Activated naive CD4-positive, alpha-beta T cell treated with anti-CD3 and anti-CD28 coated beads for 36 hours (primary cell): ENCODE measurements at regions not wholly inside any gene's neighbourhood (a gene's known extent, or its start where the extent isn't known, plus 50 kb on each side); places are given as distances from the start of the nearest gene placed in this dataset.

Experiments used
- CTCF ChIA-PET: fragments of 350-600 bp; sonication (Branson Sonifier 250); formaldehyde crosslinking; loops from one replicate; lab custom pipeline; 2021; ENCODE audit warnings: antibody characterized with exemption; lab: Charles Lee
- DNase-seq: peaks from one replicate; pipeline ENCODE4 v3.0.0-alpha.2; 2020
- H3K27ac Mint-ChIP-seq: one replicate; pipeline ENCODE4 v1.8.0; 2021; ENCODE audit warnings: mild to moderate bottlenecking, mixed read lengths
- H3K27me3 Mint-ChIP-seq: one replicate; pipeline ENCODE4 v1.8.0; 2021; ENCODE audit warnings: low read depth, mixed read lengths
- H3K36me3 Mint-ChIP-seq: one replicate; pipeline ENCODE4 v1.8.0; 2021; ENCODE audit warnings: low read depth, mixed read lengths
- H3K4me1 Mint-ChIP-seq: one replicate; pipeline ENCODE4 v1.8.0; 2021; ENCODE audit warnings: low read depth, mixed read lengths
- H3K4me3 Mint-ChIP-seq: one replicate; pipeline ENCODE4 v1.8.0; 2021; ENCODE audit warnings: mild to moderate bottlenecking, moderate library complexity, mixed read lengths
- H3K9me3 Mint-ChIP-seq: one replicate; pipeline ENCODE4 v1.8.0; 2021; ENCODE audit warnings: mixed read lengths
- intact Hi-C: fragments of 100-400 bp; cut with micrococcal nuclease; formaldehyde crosslinking; loops from one replicate; pipeline ENCODE4 v1.15.1; 2023

DNA sequence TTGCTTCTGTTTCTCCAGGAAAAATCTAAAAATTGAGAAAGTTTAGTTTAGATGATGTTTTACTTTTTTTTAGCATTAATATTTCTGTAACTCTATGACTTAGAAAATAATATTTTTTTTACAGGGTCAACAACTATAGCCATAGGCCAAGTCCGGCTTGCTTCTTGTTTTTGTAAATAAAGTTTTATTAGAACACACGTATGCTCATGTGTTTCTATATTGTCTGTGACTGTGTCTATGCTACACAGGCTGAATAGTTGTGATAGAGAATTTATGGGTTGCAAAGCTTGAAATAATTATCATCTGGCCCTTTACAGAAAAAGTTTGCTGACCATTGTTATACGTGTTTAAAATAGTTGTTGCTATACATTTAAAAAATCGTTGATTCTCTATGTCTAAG, 399.2 kb downstream of the EPM2A start:
- CTCF ChIA-PET, result interaction anchor here (1.3 kb wide), 1 partner anchor 298 kb away, joined by 3 read pairs; no protein-coding TSS in a partner anchor
- no peak for DNase-seq
- no peaks in the 10 kb centered on the region for H3K27me3 Mint-ChIP-seq
- intact Hi-C loops, result no loop called here
- H3K4me1 Mint-ChIP-seq, result no peaks in the 10 kb centered on the region
- no peaks in the 10 kb centered on the region for H3K9me3 Mint-ChIP-seq
- no peak overlapping the region for H3K4me3 Mint-ChIP-seq
- H3K27ac Mint-ChIP-seq, result no peak overlapping the region
- H3K36me3 Mint-ChIP-seq, result no peaks in the 10 kb centered on the region

DNA sequence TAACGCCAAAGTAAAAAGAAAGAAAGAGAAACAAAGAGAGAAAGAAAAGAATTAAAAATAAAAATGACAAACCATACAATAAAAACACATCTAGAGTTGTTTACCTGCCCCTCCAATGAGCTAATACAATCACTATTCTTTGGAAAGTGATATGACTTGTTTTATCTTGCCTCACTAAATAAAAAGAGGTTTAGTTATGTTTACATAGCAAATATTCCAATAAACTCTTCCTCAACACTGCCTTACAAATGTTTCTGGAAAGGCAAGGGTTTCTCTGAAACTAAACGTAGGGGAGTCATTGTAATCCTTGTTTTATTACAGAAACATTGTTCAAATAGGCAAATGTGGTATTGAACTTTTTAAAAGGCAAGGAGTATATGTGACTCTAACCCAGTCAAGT, 396.2 kb downstream of the EPM2A start:
- Mint-ChIP-seq H3K4me3 (no peak overlapping the region), H3K27ac (no peak overlapping the region), H3K36me3 (no peaks in the 10 kb centered on the region), H3K4me1 (no peaks in the 10 kb centered on the region), H3K9me3 (no peaks in the 10 kb centered on the region), H3K27me3 (no peaks in the 10 kb centered on the region)
- no peak for DNase-seq
- CTCF ChIA-PET, result no interaction called here
- intact Hi-C loops, result no loop called here

DNA sequence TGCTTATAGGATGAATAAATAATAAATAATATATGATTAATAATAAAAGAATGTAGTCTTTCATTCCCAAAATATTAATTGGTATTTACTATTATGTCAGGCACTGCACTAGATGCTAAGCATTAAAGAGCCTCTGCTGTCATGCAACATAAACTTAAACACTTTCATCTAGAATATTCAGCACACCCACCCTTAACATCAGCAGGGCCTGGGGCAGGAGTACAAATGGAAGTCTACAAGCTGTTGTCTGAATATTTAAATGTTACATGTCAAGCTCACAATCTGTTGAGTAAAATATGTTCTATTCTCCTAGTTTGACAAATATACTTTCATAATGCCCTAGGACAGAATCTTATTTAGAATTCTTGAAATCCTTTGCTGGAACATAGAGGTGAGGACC, 395.1 kb downstream of the EPM2A start:
- no peaks in the 10 kb centered on the region for H3K36me3 Mint-ChIP-seq
- no peaks in the 10 kb centered on the region for H3K4me1 Mint-ChIP-seq
- CTCF ChIA-PET, result interaction anchor here (0.9 kb wide), 1 partner anchor 162 kb away, joined by 3 read pairs; no protein-coding TSS in a partner anchor
- no peaks in the 10 kb centered on the region for H3K27me3 Mint-ChIP-seq
- H3K9me3 Mint-ChIP-seq, result no peaks in the 10 kb centered on the region
- no peak overlapping the region for H3K4me3 Mint-ChIP-seq
- no peak for DNase-seq
- intact Hi-C loops, result no loop called here
- no peak overlapping the region for H3K27ac Mint-ChIP-seq

DNA sequence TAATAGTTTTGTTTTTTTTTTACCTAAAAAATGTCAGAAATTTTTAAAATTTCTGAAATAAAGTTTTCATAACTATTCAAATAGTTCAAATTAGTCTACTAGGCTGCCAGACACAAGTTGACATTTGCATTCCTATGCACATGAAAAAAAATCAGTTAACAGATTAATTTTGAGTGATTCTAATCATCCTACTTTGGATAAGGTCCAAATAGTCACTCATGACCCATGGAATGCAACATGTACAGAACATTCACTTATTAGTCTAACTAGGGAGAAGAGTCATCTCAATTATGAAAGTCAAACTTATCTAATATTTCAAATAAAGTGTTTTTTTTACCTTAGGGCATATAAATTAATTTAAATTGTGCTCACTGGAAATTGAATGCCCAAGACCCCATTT, 390.2 kb downstream of the EPM2A start:
- intact Hi-C loops, result no loop called here
- Mint-ChIP-seq H3K4me3 (no peak overlapping the region), H3K27me3 (peaks cover 5% of the 10 kb centered on the region), H3K27ac (no peak overlapping the region), H3K9me3 (no peaks in the 10 kb centered on the region), H3K36me3 (no peaks in the 10 kb centered on the region), H3K4me1 (no peaks in the 10 kb centered on the region)
- CTCF ChIA-PET, result no interaction called here
- DNase-seq, result no peak

DNA sequence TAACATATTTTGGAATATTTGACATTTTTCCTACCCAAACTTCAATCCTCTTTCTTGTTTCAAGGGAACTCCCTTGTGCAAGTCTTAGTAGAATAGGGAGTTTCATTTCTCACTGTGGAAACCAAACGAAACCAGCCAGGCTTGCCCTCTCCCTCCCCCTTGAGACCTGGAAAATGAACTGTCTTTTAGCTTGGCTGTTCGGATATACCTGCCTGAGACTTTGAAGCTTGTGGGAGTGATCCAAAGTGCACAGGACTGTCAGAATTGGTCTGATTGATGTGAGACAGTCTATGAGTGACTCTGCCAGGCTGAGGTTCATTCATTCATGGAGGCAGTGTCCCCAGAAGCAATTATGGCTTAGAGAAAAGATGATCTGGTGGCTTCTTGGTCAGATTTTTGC, 388.1 kb downstream of the EPM2A start:
- H3K9me3 Mint-ChIP-seq, result no peaks in the 10 kb centered on the region
- no peak for DNase-seq
- H3K4me1 Mint-ChIP-seq, result no peaks in the 10 kb centered on the region
- H3K4me3 Mint-ChIP-seq, result no peak overlapping the region
- peaks cover 7% of the 10 kb centered on the region for H3K27me3 Mint-ChIP-seq
- CTCF ChIA-PET, result no interaction called here
- intact Hi-C loops, result no loop called here
- H3K27ac Mint-ChIP-seq, result no peak overlapping the region
- H3K36me3 Mint-ChIP-seq, result no peaks in the 10 kb centered on the region

DNA sequence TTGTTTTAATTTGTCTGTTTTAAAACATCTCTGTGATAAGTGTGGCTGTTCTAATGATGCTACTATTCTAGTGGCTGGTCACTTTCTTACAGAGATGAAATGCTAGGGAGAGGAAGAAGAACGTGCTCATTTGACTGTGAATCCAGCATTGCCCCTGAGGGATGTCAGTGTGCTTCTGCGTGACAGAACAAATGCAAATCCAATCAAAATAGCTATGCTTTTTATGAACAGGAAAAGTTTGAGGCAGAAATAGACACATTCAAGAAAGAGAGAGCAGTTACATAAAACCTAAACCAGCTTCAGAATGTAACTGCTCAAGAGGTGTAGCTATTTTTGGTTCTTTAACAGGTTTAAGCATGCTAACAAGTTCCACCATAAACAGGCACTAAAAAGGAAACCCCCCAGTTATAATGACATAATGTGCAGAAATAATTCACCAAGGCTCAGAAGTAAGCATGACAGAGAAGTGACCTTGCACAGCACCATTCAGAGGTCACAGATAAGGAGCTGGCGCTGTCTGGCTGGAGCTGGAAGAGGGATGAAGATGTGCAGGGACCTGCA, 385.3 kb downstream of the EPM2A start:
- H3K9me3 Mint-ChIP-seq, result no peaks in the 10 kb centered on the region
- H3K36me3 Mint-ChIP-seq, result no peaks in the 10 kb centered on the region
- DNase-seq, result no peak
- no peak overlapping the region for H3K4me3 Mint-ChIP-seq
- intact Hi-C loops, result no loop called here
- no peaks in the 10 kb centered on the region for H3K4me1 Mint-ChIP-seq
- CTCF ChIA-PET, result no interaction called here
- peaks cover 7% of the 10 kb centered on the region for H3K27me3 Mint-ChIP-seq
- H3K27ac Mint-ChIP-seq, result no peak overlapping the region

DNA sequence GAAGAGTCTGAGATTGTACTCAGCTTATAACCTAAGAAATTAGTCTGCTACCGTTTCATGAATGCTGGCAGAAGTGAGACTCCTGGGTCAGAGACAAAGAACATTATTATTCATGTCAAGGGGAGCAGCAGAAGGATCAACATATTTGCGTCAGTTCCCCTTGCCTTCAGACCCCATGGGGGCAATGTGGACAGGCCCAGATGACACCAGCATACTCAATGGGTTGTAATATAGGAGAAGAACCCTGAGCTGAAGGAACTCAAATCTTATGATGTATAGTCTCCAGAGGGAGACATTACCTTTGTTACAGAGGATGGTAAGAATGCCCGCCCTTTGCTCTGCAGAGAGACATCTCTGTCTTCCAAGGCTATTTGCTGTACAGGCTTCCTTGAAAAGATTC, 384.4 kb downstream of the EPM2A start:
- H3K4me1 Mint-ChIP-seq, result no peaks in the 10 kb centered on the region
- H3K9me3 Mint-ChIP-seq, result no peaks in the 10 kb centered on the region
- H3K27me3 Mint-ChIP-seq, result peaks cover 7% of the 10 kb centered on the region
- no peak overlapping the region for H3K4me3 Mint-ChIP-seq
- CTCF ChIA-PET, result no interaction called here
- intact Hi-C loops, result no loop called here
- DNase-seq, result no peak
- no peak overlapping the region for H3K27ac Mint-ChIP-seq
- H3K36me3 Mint-ChIP-seq, result no peaks in the 10 kb centered on the region

DNA sequence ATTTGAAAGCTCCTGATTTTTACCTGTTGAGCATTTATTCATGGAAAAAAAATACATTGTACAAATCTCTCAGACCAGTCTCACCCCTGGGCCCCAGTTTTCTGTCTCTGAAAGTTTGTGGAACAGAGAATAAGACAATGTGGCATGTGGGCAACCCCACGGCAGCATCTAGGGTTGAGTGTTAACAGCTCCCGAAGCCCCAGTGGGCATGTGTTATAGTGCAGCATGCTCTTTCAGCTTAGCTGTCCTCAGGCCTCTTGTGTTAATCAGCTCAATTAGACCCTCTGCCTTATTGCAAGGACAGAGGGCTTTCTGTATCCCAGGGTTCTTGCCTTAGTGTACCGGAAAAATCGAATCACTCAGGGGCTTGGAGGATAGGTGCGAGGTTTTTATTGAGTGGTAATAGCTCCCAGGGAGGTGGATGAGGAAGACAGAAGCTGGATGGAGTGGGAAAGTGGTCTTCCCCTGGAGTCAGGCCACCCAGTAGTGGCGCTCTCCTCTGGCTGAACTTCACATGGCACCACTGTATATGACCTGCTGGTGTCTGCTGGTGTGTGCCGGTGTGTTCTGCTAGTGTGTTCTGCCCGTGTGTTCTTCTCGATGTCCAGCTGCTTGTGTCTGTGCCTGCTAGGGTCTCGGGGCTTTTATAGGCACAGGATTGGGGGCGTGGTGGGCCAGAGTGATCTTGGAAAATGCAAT, 382.8 kb downstream of the EPM2A start:
- H3K4me1 Mint-ChIP-seq, result no peaks in the 10 kb centered on the region
- CTCF ChIA-PET, result no interaction called here
- H3K36me3 Mint-ChIP-seq, result no peaks in the 10 kb centered on the region

DNA sequence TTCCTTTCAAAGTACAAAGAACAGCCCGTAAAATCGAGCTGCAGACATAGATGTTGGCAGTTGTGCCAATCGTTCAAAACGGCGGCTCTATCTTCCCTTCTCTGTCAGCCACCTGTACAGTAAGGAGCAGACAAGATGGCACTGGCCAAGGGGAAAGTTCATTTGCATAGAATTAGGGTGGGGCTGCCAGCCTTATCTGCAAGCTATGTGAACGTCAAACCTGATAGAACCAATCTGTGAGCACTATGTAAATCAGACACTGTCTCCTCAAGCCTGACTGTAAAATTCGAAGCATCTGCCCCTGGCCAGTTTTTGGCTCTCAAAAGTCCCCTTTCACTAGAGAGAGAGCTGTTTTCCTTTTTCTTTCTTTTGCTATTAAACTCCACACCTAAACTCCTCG, 374.5 kb downstream of the EPM2A start:
- Mint-ChIP-seq H3K36me3 (no peaks in the 10 kb centered on the region), H3K9me3 (peaks cover 2% of the 10 kb centered on the region), H3K4me1 (no peaks in the 10 kb centered on the region), H3K27ac (no peak overlapping the region), H3K27me3 (peaks cover 4% of the 10 kb centered on the region), H3K4me3 (no peak overlapping the region)
- intact Hi-C loops, result no loop called here
- CTCF ChIA-PET, result no interaction called here
- no peak for DNase-seq

More for the DNA sequence above, 382.8 kb downstream of the EPM2A start:
- peaks cover 6% of the 10 kb centered on the region for H3K27me3 Mint-ChIP-seq
- no peaks in the 10 kb centered on the region for H3K9me3 Mint-ChIP-seq
- DNase-seq, result no peak
- no peak overlapping the region for H3K27ac Mint-ChIP-seq
- no peak overlapping the region for H3K4me3 Mint-ChIP-seq
- intact Hi-C loops, result no loop called here

DNA sequence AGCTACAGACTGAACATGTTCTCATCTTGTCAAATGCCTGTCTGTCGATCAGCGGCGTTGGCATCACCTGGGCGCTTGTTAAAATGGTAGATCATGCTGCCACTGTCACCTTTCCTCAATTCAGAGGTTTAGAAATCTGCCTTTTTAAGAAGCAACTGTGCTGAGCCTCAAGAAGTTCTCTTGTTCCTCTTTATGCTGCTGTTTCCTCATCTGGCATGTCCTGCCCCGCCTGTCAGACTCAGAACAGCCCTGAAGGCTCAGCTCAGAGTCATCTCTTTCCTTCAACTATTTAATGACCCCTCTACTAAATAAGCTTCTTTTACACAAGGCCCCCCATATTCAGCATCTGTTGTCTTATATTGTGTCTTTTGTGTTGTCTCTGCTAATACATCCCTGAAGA, 368.2 kb downstream of the EPM2A start:
- peaks cover 2% of the 10 kb centered on the region for H3K9me3 Mint-ChIP-seq
- no peak for DNase-seq
- no peak overlapping the region for H3K27ac Mint-ChIP-seq
- intact Hi-C loops, result no loop called here
- no peak overlapping the region for H3K4me3 Mint-ChIP-seq
- H3K36me3 Mint-ChIP-seq, result no peaks in the 10 kb centered on the region
- H3K27me3 Mint-ChIP-seq, result no peaks in the 10 kb centered on the region
- no peaks in the 10 kb centered on the region for H3K4me1 Mint-ChIP-seq
- CTCF ChIA-PET, result no interaction called here

DNA sequence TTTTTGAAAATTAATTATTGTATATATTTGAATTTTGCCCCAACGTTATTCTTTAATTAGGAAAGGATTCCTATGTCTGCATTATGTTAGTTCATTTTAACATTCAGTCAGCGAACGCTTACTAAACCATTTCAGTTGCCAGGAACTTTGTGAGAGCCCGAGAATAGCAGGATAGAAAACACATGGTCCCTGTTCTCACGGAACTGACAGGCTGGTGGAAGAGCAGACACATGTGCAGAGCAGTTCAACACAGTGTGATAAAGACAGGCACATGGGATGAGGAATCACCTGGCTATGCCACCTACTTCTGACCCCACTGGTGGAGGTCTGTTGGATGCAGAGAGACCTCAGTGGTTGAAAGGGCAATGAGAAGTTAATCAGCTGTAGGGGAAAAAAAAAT, 367.2 kb downstream of the EPM2A start:
- Mint-ChIP-seq H3K36me3 (no peaks in the 10 kb centered on the region), H3K4me1 (no peaks in the 10 kb centered on the region), H3K9me3 (peaks cover 2% of the 10 kb centered on the region), H3K4me3 (no peak overlapping the region), H3K27ac (no peak overlapping the region), H3K27me3 (no peaks in the 10 kb centered on the region)
- CTCF ChIA-PET, result no interaction called here
- DNase-seq, result no peak
- intact Hi-C loops, result no loop called here

DNA sequence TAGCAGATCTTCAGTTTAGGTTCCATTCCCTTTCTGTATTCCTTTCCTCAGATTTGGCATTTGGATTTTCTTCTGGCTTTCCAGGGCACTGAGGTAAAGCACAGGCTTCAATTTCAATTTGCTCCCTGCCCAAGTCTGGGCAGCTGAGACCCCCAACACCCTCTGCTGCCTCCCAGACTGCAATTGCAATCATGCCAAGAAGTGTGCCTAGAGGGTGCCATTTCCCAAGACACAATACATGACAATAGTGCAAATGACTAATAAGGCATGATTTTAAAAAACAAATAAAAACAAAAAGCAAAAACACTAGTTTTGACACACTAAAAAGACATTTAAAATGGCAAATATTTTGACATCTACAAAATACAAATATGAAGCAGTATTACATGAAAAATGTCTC, 364.8 kb downstream of the EPM2A start:
- no peaks in the 10 kb centered on the region for H3K27me3 Mint-ChIP-seq
- no peak overlapping the region for H3K27ac Mint-ChIP-seq
- CTCF ChIA-PET, result no interaction called here
- DNase-seq, result no peak
- no peak overlapping the region for H3K4me3 Mint-ChIP-seq
- H3K9me3 Mint-ChIP-seq, result no peaks in the 10 kb centered on the region
- H3K4me1 Mint-ChIP-seq, result no peaks in the 10 kb centered on the region
- no peaks in the 10 kb centered on the region for H3K36me3 Mint-ChIP-seq
- intact Hi-C loops, result no loop called here

DNA sequence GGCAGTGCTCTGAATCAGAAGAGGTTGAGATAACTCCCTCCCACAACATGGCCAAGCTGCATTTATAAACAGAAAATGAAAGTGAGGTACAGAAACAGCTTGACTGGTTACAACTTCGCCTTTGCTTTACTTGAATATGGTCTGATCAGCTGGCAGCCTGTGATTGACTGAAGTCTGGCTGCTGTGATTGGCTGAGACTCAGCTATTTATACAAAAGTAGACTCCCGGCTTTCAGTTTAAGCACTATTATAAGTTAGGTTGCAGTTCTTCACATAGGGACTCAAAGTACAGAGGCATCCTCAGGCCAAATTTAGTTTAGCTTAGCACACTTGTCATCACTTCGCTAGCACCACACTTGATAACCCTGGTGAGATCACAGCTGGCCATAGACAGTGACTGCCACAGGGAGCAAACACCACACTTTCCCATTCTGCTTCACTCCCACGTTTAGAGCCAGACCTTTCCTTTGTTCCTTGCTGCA, 362.6 kb downstream of the EPM2A start:
- no peaks in the 10 kb centered on the region for H3K4me1 Mint-ChIP-seq
- H3K9me3 Mint-ChIP-seq, result no peaks in the 10 kb centered on the region
- CTCF ChIA-PET, result no interaction called here
- H3K4me3 Mint-ChIP-seq, result no peak overlapping the region
- no peak for DNase-seq
- no peak overlapping the region for H3K27ac Mint-ChIP-seq
- intact Hi-C loops, result no loop called here
- H3K36me3 Mint-ChIP-seq, result no peaks in the 10 kb centered on the region
- H3K27me3 Mint-ChIP-seq, result no peaks in the 10 kb centered on the region
